Gastrocnemius medialis (tissue), 4 donors: ENCODE measurements at regions not wholly inside any gene's neighbourhood (a gene's known extent, or its start where the extent isn't known, plus 50 kb on each side); places are given as distances from the start of the nearest gene placed in this dataset.

Source experiments
- ATAC-seq, 2 donors: fragments of 150-250 bp; one replicate each; pipeline ENCODE4 v1.9.1; 2016
- DNase-seq, 2 donors: peaks; one replicate each; pipeline ENCODE4 v3.0.0-alpha.2; 2019
- H3K27ac ChIP-seq, 4 donors: fragments of 200-600 bp; sonication (generic); 1 replicate in 1 of 4; 2 replicates in 3 of 4; pipeline ENCODE4 v1.5.1; 2016 to 2018; ENCODE audit warnings: mild to moderate bottlenecking in 2 of 4, moderate library complexity in 1 of 4
- H3K27me3 ChIP-seq, 3 donors: fragments of 200-600 bp; sonication (generic) in 2 of 3; 1 replicate in 1 of 3; 2 replicates in 2 of 3; pipeline versions ENCODE4 v1.5.1 to v1.6.0; 2016 to 2019; ENCODE audit warnings: mild to moderate bottlenecking in 1 of 3, moderate library complexity in 1 of 3
- H3K36me3 ChIP-seq, 2 donors: fragments of 200-600 bp; sonication (generic) in 1 of 2; one replicate each; pipeline ENCODE4 v1.5.1; 2017 to 2018
- H3K4me1 ChIP-seq, 2 donors: fragments of 200-600 bp; sonication (generic) in 1 of 2; one replicate each; pipeline ENCODE4 v1.5.1; 2016 to 2017; ENCODE audit warnings: mild to moderate bottlenecking in 2 of 2
- H3K4me3 ChIP-seq, 4 donors: fragments of 200-600 bp; sonication (generic) in 3 of 4; 1 replicate in 1 of 4; 2 replicates in 3 of 4; pipeline ENCODE4 v1.5.1; 2016 to 2019; ENCODE audit warnings: mild to moderate bottlenecking in 2 of 4
- H3K9me3 ChIP-seq, 3 donors: fragments of 200-600 bp; sonication (generic) in 2 of 3; 1 replicate in 1 of 3; 2 replicates in 2 of 3; pipeline ENCODE4 v1.5.1; 2016 to 2019
- POLR2A ChIP-seq, 2 donors: fragments of 450-650 bp; IDR thresholded peaks; one replicate each; pipeline ENCODE4 v1.6.1; 2017; ENCODE audit warnings: antibody characterized with exemption in 2 of 2, mild to moderate bottlenecking in 2 of 2, moderate library complexity in 2 of 2
- in situ Hi-C, 4 donors: fragments of 200-750 bp; cut with MboI; loops; one replicate each; pipeline versions ENCODE4 v1.15.0 to v1.8.0; 2017; ENCODE audit warnings: low sequenced_read_pairs in 4 of 4
- intact Hi-C: fragments of 100-400 bp; cut with DNase I; formaldehyde crosslinking; loops from one replicate; pipeline ENCODE4 v1.15.1; 2023; ENCODE audit warnings: low total_unique reads
- TF ChIP-seq, protein P1 (sequence below), 5 experiments: fragments of 450-650 bp in 3 of 5; fragments of 200-600 bp in 2 of 5; sonication (generic) in 2 of 5; IDR thresholded peaks in 4 of 5; conservative IDR thresholded peaks in 1 of 5; 1 replicate in 4 of 5; 2 replicates in 1 of 5; pipeline ENCODE4 v1.5.1; 2016 to 2019; ENCODE audit warnings: antibody characterized with exemption in 5 of 5, mild to moderate bottlenecking in 3 of 5, moderate library complexity in 3 of 5

DNA sequence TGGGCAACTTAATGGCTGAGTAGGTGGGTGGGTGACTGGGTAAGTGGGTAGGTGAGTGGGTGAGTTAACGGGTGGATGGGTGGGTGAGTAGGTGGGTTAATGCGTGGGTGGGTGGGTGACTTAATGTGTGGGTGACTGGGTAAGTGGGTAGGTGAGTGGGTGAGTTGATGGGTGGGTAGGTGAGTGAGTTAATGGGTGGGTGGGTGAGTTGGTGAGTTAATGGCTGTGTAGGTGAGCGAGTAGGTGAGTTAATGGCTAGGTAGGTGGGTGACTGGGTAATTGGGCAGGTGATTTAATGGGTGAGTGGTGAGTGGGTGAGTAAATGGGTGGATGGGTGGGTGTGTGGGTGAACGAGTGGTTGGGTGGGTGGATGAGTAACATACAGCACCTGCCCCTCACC, 243.0 kb upstream of the MGMT start:
- no peak for DNase-seq

DNA sequence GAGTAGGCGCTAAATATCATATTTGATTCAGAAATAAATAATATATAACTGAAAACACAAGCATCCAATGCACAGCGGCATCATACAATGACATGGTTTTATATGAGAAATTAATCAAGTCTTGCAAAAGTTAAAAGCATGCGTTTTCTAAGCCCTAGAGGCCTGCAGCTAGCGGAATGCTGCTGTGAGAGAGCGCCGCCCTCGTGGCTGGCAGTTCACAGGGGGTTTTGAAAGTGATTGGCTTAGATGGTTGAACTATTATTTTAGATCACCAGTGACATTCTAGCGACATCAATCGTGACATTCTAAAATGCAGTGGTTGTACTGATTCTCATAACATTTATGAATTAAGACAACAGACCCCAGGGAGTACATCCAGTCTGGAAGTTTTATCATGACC, 235.2 kb upstream of the MGMT start:
- in situ Hi-C loops, result no loop called here
- no peaks in the 10 kb centered on the region for H3K4me1 ChIP-seq
- TF ChIP-seq, protein P1, sequence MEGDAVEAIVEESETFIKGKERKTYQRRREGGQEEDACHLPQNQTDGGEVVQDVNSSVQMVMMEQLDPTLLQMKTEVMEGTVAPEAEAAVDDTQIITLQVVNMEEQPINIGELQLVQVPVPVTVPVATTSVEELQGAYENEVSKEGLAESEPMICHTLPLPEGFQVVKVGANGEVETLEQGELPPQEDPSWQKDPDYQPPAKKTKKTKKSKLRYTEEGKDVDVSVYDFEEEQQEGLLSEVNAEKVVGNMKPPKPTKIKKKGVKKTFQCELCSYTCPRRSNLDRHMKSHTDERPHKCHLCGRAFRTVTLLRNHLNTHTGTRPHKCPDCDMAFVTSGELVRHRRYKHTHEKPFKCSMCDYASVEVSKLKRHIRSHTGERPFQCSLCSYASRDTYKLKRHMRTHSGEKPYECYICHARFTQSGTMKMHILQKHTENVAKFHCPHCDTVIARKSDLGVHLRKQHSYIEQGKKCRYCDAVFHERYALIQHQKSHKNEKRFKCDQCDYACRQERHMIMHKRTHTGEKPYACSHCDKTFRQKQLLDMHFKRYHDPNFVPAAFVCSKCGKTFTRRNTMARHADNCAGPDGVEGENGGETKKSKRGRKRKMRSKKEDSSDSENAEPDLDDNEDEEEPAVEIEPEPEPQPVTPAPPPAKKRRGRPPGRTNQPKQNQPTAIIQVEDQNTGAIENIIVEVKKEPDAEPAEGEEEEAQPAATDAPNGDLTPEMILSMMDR (IDR thresholded peaks at IDR 0.05 in 4 of 5, conservative IDR thresholded peaks at IDR 0.05 in 1 of 5), result no peak
- TF ChIP-seq POLR2A (IDR thresholded peaks at IDR 0.05), result no peak
- H3K4me3 ChIP-seq, result no peak overlapping the region
- no peaks in the 10 kb centered on the region for H3K9me3 ChIP-seq
- ATAC-seq, result no peak
- H3K27me3 ChIP-seq, result no peaks in the 10 kb centered on the region
- H3K36me3 ChIP-seq, result no peaks in the 10 kb centered on the region
- intact Hi-C loops, result no loop called here
- H3K27ac ChIP-seq, result no peak overlapping the region
- DNase-seq, result no peak

More for the DNA sequence above, 243.0 kb upstream of the MGMT start:
- intact Hi-C loops (no loop called here), in situ Hi-C loops (no loop called here)
- ATAC-seq, result no peak
- no peak overlapping the region for H3K27ac ChIP-seq
- TF ChIP-seq, protein P1 (IDR thresholded peaks at IDR 0.05 in 4 of 5, conservative IDR thresholded peaks at IDR 0.05 in 1 of 5), result no peak
- TF ChIP-seq POLR2A (IDR thresholded peaks at IDR 0.05), result no peak
- no peaks in the 10 kb centered on the region for H3K4me1 ChIP-seq
- H3K36me3 ChIP-seq, result no peaks in the 10 kb centered on the region
- H3K4me3 ChIP-seq, result no peak overlapping the region
- no peaks in the 10 kb centered on the region for H3K9me3 ChIP-seq
- H3K27me3 ChIP-seq, result no peaks in the 10 kb centered on the region

GRCh38 chr10:129233351-129234148, 233.5 kb upstream of the MGMT start:
- no peak overlapping the region for H3K4me3 ChIP-seq
- H3K36me3 ChIP-seq, result no peaks in the 10 kb centered on the region
- ATAC-seq (no peak), DNase-seq (no peak)
- no peak overlapping the region for H3K27ac ChIP-seq
- TF ChIP-seq, protein P1 (IDR thresholded peaks at IDR 0.05 in 4 of 5, conservative IDR thresholded peaks at IDR 0.05 in 1 of 5), result no peak
- TF ChIP-seq POLR2A (IDR thresholded peaks at IDR 0.05), result no peak
- intact Hi-C loops, result no loop called here
- H3K9me3 ChIP-seq, result no peaks in the 10 kb centered on the region
- no peaks in the 10 kb centered on the region for H3K27me3 ChIP-seq
- no peaks in the 10 kb centered on the region for H3K4me1 ChIP-seq
- in situ Hi-C loops, result no loop called here

GRCh38 chr10:129236274-129236691, 230.8 kb upstream of the MGMT start:
- no peaks in the 10 kb centered on the region for H3K4me1 ChIP-seq
- DNase-seq, result no peak
- ATAC-seq, result no peak
- H3K27ac ChIP-seq, result no peak overlapping the region
- no peaks in the 10 kb centered on the region for H3K27me3 ChIP-seq
- no peaks in the 10 kb centered on the region for H3K9me3 ChIP-seq
- H3K36me3 ChIP-seq, result no peaks in the 10 kb centered on the region
- intact Hi-C loops, result no loop called here
- TF ChIP-seq, protein P1 (IDR thresholded peaks at IDR 0.05 in 4 of 5, conservative IDR thresholded peaks at IDR 0.05 in 1 of 5), result no peak
- TF ChIP-seq POLR2A (IDR thresholded peaks at IDR 0.05), result no peak
- H3K4me3 ChIP-seq, result no peak overlapping the region
- in situ Hi-C loops, result no loop called here
